VCaP (cell line): ENCODE measurements at regions not wholly inside any gene's neighbourhood (a gene's known extent, or its start where the extent isn't known, plus 50 kb on each side); places are given as distances from the start of the nearest gene placed in this dataset.

ENCODE experiments used
- H3K27ac ChIP-seq: fragments of 450-650 bp; 2 replicates; pipeline ENCODE4 v1.5.1; 2017
- CTCF ChIP-seq: fragments of 450-650 bp; conservative IDR thresholded peaks from 2 replicates; pipeline ENCODE4 v1.5.1; 2017; ENCODE audit warnings: mild to moderate bottlenecking, moderate library complexity

GRCh38 chr1:234961456-234962339, 166.9 kb downstream of the TOMM20 start:
- H3K27ac ChIP-seq, result peak overlapping the region; percentile 98
- no peak for TF ChIP-seq CTCF

GRCh38 chr1:234960722-234961455, 167.7 kb downstream of the TOMM20 start:
- TF ChIP-seq CTCF, result no peak
- H3K27ac ChIP-seq, result peak overlapping the region; percentile 98

GRCh38 chr1:234958706-234959657, 169.7 kb downstream of the TOMM20 start:
- peak overlapping the region; percentile 98 for H3K27ac ChIP-seq
- no peak for TF ChIP-seq CTCF

GRCh38 chr1:234958066-234958705, 170.5 kb downstream of the TOMM20 start:
- peak overlapping the region; percentile 98 for H3K27ac ChIP-seq
- TF ChIP-seq CTCF, result no peak

- H3K27ac ChIP-seq, result peak overlapping the region; percentile 98
- no peak for TF ChIP-seq CTCF
Measured at GRCh38 chr1:234957330-234958065, 171.1 kb downstream of the TOMM20 start.

GRCh38 chr1:234956821-234957329, 171.8 kb downstream of the TOMM20 start:
- peak overlapping the region; percentile 98 for H3K27ac ChIP-seq
- no peak for TF ChIP-seq CTCF
